ENCODE measurements at regions not wholly inside any gene's neighbourhood (a gene's known extent, or its start where the extent isn't known, plus 50 kb on each side); places are given as distances from the start of the nearest gene placed in this dataset.
"Not testable (repeated sequence)": the region's sequence is repeated elsewhere in the genome, so short reads cannot be mapped to it uniquely, and the experiment has no call there.

DNA sequence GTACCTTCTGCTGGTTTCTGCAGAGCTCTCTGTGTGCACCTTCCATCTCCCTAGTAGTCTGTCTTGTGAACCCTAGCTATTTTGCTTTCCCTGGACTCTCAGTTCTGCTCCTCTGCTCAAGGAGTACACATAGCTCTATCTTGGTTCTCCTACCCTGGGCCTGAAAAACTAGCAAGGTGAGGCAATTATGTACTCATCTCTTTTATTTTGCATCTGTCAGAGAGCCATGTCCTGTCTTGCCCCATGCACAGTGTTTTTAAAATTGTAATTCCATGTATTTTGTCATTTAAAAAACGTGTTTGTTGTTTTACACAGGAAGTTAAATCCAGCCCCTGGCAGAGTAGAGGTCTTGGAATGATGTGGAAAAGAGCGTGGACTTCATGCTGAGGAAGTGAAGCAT is 684.9 kb upstream of the CPEB2 start:
- no peak for DNase-seq (ENCODE audit: low spot score)

DNA sequence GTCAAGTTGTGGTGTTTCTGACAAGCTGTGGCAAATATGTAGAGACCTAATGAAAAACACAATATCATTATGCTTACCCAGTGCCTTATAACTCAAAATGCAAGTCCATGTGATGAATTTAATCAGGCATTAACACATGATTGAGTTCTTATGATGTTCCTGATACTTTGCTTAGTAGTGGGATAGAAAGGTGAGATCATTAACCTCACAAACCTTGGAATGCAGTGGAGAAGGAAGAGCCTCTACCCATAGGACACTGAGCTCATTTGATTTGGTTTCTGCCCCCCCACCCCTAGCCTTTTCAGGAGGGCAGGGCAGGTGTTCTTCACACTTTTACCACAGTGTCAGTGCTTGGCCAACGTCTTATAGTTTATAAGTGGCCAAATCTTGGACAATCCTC is 683.6 kb upstream of the CPEB2 start:
- no peak for DNase-seq (ENCODE audit: low spot score)

DNA sequence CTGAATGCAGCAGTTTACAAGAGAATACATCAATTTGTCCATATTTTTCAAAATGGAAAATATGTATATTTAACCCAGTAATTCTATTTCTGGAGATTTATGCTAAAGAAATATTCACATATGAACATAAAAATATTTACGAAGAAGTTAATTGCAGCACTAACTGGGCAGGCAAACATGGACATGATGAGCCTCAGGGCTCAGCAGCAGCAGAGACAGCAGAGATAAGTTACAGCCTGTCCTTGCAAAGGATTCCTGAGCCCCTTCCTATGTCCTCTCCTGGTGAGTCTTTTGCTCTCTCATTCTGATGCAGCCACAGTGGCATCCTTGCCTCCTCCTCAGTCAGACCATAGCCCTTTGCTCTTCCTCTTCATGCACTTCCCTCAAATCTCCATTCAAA is 680.6 kb upstream of the CPEB2 start:
- DNase-seq (ENCODE audit: low spot score): no peak

DNA sequence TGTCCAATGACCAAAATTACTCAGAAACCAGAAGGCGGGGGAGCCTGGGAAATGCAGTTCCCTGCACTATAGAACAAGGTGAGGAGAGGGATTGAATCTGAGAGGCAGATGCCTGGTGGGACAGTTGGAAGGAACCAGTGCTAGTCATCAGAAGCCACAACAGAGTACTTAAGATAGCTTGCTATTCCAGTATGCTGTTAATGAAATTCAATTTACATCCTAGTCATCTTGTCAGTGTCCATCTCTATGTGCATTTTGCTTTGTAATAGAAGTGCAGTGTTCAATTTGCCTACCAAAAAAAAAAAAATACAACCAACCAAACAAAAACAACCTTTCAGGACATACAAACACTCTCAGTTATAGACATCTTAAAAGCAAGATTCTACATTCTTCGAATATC is 679.1 kb upstream of the CPEB2 start:
- DNase-seq (ENCODE audit: low spot score): no peak

DNA sequence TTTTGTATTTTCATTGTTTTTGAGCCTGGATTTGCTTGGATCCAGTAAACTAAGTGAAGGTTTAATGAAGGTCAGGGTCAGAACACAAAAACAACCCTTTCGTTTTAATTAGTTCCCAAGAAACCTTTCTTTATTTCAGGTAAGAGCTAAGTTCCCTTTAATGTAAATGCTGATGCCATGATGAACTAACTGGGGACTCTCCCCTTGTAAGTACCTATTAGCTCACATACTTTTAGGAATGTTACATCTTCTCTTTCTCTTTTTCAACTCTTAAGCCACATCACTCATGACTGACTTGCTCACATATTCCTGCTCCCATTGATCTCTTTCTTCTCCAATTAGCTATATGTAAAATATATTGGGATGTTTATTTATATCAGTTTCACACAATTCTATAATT is 673.1 kb upstream of the CPEB2 start:
- DNase-seq (ENCODE audit: low spot score): no peak

DNA sequence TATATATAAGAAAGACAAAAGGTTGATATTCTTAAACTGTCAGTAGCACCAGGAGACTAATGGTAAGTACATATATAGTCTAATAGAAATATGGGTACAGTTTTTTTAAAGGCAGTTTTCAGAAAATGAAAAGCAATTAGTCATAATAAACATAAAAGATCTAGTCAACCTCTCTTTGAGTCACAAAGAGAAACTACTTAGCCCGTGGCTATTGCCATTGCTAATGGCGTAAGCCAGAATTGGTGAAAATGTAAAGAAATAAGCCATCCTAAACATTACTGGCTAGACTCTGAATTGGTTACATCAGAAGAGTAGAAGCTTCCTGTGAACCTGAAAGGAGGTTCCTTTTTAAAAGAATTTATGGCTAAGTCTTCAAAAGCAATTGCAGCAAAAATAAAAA is 668.7 kb upstream of the CPEB2 start:
- DNase-seq (ENCODE audit: low spot score): no peak

DNA sequence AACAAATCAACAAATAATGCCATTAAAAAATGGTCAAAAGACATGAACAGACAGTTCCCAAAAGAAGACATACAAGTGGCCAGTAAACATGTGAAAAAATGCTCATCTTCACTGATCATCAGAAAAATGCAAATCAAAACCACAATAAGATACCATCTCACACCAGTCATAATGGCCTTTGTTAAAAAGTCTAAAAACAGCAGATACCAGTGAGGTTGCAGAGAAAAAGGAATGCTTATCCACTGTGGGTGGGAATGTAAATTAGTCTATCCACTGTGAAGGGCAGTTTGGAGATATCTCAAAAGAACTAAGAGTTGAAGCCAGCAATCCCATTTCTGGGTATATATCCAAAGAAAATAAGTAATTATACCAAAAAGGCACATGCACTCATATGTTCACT is 668.1 kb upstream of the CPEB2 start:
- no peak for DNase-seq (ENCODE audit: low spot score)

DNA sequence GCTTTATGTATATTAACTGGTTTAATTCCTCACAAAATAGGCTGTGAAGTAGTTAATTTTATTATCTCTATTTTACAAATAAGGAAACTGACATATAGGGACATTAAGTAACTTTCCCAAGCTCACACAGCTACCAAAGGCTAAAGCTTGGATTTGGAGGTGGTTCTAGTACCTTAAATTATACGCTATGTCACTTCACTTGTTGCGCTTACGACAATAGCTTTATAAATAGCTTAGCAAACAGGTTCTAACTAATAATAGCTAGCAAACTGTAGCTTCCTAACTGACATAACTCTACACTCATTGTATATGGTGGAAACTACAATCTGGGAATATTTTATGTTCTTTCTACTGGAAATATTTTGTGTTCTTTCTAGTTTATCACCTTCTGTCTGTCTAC is 666.4 kb upstream of the CPEB2 start:
- no peak for DNase-seq (ENCODE audit: low spot score)

DNA sequence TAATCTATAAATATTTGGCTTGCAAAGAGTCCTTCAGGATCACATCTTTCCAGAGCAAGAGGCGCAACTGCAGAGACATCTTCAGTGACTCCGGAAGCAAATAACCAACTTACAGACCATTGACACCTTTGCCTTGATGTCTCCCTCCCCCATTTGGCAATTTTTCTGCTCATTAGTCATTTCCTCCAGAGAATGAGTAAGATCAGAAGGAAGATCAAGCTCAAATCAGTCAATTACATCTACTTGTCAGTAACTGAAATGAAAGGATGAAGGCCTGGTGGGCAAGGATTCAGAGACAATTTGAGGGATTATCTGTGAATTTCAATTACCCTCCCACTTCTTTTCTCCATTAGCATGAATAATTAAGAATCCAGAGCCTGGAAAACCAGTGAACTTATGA is 665.6 kb upstream of the CPEB2 start:
- no peak for DNase-seq (ENCODE audit: low spot score)

DNA sequence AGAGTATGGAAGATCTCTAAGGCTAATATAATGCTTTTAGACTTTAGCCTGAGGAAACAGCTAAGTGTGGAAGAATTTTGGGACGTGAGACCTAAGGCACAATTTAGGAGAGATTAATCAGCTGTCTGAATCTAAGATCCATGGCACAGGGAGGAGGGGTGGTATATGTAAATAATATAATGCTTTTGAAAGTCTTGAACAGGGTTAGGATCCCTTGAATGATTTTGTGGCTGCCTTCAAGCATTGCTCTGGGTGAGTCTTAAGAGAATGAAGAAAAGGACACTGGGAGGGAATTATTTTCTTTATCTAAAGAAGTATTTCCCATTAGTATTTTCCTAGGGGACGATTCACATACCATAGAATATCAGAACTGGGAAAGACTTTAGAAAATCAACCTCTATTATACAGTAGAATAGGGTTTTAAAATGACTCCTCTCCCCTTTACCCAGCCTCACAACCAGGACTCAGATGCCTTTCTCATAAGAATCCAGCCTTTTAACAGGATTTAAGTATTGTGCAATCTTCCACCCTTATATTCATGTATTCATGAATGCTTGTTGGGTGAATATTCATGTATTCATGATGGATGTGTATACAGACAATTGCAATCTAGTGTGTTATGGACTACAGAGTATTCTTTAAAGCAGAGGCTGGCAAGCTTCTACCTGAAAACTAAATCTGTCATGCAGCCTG is 664.2 kb upstream of the CPEB2 start:
- no peak for DNase-seq (ENCODE audit: low spot score)

DNA sequence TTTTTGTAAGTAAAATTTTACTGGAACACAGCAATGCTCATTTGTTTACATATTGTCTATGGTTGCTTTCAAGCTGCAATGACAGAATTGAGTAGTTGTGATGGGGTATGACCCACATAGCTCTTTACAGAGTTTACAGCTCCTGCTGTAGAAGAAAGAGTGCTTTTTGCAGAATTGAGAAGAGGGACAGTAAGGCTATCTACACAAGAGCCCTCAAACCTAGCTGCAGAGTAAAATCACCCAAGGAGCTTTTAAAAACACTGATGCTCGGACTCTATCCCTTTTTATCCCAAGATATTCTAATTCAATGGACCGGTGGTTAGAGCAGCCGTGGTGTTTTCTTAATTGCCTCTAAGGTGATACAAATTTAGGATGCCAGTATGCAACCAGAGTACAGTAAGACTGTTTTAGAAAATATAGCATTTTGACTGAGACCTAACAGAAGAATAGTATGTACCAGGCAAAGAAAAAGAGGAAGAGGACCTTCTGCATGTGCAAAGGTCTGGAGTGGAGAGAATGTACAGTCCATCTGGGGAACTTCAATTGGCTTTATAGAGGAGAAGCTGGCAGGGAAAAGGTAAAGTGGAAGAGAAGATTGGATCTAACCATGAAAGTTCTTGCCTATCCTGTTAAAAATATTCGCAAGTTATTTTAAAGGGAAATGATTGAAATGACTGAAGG is 663.6 kb upstream of the CPEB2 start:
- no peak for DNase-seq (ENCODE audit: low spot score)

DNA sequence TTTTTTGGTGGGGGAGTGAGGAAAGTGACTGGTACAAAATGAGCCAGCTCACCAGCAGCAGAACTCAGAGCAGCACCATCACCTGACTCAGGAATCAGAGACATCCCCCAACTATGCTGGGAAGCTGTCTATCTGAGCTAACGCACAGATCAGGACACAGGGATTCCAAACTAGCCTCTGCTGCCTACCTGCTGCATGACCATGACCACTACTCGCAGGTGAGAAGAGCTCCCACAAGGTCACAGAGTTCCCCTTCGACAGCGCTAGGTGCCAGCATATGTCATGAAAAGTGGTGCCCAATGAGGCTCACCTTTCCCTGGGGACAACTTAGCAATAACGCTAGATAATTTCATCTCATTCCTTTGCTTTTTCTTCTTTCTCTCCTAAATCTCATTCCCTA is 662.6 kb upstream of the CPEB2 start:
- DNase-seq (ENCODE audit: low spot score): no peak

DNA sequence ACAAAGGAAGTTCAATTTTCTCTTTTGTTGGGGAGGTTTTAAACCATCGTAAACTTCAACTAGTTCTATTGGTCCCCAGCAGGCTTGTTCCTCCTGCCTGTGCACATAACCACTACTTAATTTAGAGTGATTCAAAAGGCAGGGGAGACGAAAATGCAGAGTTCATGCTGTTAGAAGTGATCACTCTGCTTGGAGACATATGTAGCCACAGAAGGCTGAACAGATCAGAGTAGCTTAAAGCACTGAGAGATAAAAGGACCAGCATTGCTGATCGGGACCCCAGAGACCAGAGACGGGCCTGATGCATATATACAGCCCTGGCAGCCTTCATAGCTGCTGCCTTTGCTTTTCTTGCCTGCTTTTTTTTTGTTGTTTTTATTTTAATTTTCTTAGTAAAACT is 662.0 kb upstream of the CPEB2 start:
- no peak for DNase-seq (ENCODE audit: low spot score)

DNA sequence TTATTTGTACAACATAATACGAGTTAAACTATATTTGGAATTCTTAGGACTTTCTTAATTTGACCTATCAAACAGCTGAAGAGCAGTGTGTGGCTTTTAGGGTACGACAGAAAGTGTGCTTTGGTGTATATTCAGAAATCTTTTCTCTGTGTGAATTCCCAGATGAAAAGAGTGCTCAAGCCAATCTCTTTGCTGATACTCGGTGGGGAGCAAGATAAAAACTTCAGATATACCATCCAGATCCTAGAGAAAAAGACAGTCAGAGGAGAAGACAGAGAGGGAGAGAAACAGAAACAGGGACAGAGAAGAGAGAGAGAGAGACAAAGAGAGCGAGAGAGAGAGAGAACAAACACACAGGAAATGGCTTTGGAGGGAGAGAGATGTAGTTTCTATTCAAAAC is 658.3 kb upstream of the CPEB2 start:
- no peak for DNase-seq (ENCODE audit: low spot score)

DNA sequence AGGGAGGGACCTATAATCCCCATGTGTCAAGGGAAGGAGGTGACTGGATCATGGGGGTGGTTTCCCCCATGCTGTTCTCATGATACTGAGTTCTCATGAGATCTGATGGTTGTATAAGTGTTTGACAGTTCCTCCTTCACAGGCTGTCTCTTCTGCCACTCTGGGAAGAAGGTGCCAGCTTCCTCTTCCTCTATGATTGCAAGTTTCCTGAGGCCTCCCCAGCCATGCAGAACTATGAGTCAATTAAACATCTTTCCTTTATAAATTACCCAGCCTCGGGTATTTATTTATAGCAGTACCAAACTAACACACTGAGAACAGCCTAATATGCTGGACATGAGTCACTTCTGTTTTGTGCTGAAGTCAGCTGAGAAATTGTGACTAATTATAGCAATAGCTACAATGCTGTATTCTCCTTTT is 656.9 kb upstream of the CPEB2 start:
- DNase-seq (ENCODE audit: low spot score): no peak

DNA sequence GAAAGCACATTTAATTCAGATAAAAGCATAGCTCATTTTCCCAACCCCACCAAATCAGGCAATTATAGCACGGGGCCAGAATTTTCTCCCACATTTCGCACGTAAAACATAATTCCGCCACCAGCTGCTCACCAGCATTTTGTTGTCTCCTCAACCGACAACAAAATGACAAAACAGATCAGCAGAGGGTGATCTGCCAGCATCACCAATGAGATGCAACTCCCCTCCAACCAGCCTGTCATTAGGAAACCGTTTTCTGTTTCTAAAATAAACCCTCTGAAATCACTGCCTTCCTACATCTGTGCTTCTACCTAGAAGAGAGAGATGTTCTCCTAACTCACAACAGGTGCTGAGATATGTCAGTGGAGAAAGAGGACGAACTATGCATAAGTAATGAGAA is 654.8 kb upstream of the CPEB2 start:
- DNase-seq (ENCODE audit: low spot score): no peak

DNA sequence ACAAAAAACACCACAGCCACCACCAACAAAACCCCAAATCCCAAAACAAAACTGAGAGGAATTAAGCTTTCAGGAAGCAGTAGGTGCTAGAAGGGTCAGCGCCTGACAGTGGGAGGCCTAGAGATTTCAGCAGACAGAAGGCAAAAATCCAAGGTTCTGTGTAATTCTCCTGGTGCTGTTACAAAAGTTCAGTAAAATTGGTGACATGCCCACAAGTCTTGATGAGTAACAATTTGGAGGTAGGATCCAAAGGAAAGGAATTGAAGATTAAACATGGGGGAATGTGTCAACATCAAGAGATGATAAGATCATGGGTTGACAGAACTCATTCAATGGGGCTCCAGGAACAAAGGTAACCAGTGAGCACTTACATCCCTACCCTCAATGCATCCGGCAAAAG is 653.8 kb upstream of the CPEB2 start:
- no peak for DNase-seq (ENCODE audit: low spot score)

DNA sequence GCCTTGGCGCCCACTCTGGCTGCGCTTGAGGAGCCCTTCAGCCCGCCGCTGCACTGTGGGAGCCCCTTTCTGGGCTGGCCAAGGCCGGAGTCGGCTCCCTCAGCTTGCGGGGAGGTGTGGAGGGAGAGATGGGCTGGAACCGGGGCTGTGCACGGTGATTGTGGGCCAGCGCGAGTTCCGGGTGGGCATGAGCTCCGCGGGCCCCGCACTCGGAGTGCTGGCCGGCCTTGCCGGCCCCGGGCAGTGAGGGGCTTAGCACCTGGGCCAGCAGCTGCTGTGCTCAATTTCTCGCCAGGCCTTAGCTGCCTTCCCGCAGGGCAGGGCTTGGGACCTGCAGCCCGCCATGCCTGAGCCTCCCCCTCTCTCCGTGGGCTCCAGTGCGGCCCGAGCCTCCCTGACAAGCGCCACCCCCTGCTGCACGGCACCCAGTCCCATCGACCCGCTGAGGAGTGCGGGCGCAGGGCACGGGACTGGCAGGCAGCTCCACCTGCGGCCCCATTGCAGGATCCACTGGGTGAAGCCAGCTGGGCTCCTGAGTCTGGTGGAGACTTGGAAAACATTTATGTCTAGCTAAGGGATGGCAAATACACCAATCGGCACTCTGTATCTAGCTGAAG is 643.6 kb upstream of the CPEB2 start:
- DNase-seq (ENCODE audit: low spot score): not testable (repeated sequence)

DNA sequence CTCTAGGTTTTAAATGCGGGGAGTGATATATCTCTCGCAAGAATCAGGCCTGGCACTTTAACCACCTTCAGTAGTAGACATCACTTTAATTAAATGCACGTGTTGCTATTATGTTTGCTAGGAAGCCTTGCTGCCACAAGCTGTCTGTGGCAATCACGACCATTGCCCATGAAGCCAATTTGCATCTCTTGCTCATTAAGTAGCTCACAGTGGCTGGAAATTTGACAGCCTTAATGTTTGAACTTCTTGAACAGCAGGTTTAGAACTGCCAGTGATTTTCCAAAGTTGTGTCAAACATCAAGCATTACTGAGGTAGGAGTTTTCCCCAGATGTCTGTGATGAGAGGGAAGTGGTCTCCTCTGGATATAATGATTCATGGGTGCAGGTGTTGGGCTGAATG is 642.3 kb upstream of the CPEB2 start:
- DNase-seq (ENCODE audit: low spot score): no peak

DNA sequence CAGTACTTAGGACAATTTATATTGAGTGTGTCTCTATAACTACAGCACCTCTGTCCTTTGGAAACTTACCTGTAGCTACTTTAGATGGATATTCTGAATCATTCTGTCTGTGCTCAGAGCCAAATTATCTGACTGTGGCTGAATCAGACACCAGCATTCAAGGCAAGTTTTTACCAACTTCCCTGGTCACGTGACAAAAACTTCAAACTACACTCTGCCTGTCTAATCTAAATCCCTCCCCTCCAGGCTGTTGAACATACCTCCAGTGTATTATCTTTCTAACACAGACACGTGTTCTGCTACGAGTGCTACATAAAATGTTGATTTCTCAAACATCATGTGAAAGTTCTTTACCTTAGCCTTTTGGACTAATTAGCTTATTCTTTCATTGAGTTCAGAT is 641.2 kb upstream of the CPEB2 start:
- no peak for DNase-seq (ENCODE audit: low spot score)

DNA sequence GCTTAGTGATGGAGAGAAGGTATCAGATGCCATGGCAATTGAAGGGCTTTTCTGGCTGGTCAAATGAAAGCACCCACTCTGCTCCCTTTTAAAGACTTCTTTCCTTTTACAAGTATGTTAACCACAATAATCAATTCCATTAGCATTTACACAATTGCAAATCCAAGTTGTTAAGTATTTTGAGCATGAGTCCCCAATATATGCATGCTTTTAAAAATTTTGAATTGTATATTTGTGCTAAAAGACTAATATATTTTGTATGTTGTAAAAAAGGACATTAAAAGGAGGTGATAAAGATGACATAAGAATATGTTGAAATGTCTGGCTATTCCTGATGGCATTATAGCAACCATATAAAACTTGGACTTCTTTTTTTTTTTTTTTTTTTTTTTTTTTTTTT is 639.9 kb upstream of the CPEB2 start:
- DNase-seq (ENCODE audit: low spot score): no peak

DNA sequence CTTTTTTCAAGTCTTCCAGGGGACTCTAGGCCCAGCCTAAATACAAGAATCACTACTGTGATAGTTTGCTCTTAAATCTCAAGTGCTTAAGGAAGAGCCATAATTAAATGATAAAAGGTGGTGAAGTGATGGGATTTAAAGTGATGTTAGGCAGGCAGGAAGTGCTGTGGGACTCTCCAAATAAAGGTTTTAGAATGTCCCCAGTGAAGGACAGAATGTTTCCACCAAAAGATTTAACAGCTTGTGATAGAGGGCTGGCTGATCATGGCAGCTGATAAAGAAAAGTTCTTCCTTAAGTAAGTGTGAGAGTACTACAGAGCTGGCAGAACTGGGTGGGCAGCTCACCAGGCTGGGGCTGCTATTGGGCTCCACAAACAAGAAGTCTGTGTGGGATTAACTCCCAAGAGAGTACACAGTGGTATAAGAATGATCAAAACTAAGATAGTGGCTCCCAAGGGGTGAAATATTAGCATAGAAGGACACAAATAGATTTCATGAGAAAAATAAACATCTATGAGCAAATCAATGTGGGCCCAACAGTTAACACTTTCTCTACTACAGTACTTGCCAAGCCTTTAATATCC is 637.2 kb upstream of the CPEB2 start:
- DNase-seq (ENCODE audit: low spot score): no peak

DNA sequence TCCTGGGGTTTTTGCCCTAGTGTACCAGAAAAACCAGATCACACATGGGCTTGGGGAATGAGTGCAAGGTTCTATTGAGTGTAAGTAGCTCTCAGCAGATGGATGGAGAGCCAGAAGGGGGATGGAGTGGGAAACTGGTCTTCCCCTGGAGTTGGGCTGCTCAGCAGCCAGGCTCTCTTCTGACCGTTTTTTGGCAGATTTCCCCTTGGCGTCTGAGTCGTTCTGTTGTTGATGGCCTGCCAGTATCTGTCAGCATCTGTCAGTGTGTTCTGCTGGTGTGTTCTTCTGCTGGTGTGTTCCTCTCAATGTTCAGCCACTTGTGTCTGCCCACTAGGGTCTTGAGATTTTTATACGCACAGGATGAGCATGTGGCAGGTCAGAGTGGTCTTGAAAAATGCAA is 633.9 kb upstream of the CPEB2 start:
- peak; percentile 14 for DNase-seq (ENCODE audit: low spot score)

Measured in putamen (tissue), 1 donor.